Esophagus squamous epithelium (tissue), 5 donors: ENCODE measurements at regions not wholly inside any gene's neighbourhood (a gene's known extent, or its start where the extent isn't known, plus 50 kb on each side); places are given as distances from the start of the nearest gene placed in this dataset.

Source experiments
- DNase-seq: peaks from one replicate; lab custom pipeline; 2025; lab: John Stamatoyannopoulos, UW
- H3K27ac ChIP-seq, 4 donors: fragments of 200-600 bp; sonication (generic); one replicate each; pipeline ENCODE4 v1.5.1; 2016 to 2019; ENCODE audit warnings: mild to moderate bottlenecking in 1 of 4
- H3K27me3 ChIP-seq, 4 donors: fragments of 200-600 bp; sonication (generic); 1 replicate in 3 of 4; 2 replicates in 1 of 4; pipeline versions ENCODE4 v1.5.1 to v1.6.0; 2017 to 2021; ENCODE audit warnings: antibody characterized with exemption in 1 of 4
- H3K36me3 ChIP-seq, 3 donors: fragments of 200-600 bp; sonication (generic); one replicate each; pipeline ENCODE4 v1.5.1; 2016 to 2019
- H3K4me1 ChIP-seq, 3 donors: fragments of 200-600 bp; sonication (generic); one replicate each; pipeline ENCODE4 v1.5.1; 2017 to 2019
- H3K4me3 ChIP-seq, 4 donors: fragments of 200-600 bp; sonication (generic); 1 replicate in 3 of 4; 2 replicates in 1 of 4; pipeline ENCODE4 v1.5.1; 2016 to 2019; ENCODE audit warnings: mild to moderate bottlenecking in 2 of 4, moderate library complexity in 1 of 4
- H3K9me3 ChIP-seq, 3 donors: fragments of 200-600 bp; sonication (generic); one replicate each; pipeline ENCODE4 v1.5.1; 2016 to 2019
- POLR2A ChIP-seq, 4 donors: fragments of 450-650 bp; IDR thresholded peaks; one replicate each; pipeline ENCODE4 v1.6.1; 2017; ENCODE audit warnings: antibody characterized with exemption in 4 of 4, mild to moderate bottlenecking in 4 of 4, moderate library complexity in 3 of 4
- WGBS, 2 donors: methylation state at CpG; one replicate each; pipeline ENCODE4 v1.1.5; 2018; 5-methylcytosine and 5-hydroxymethylcytosine counted together
- intact Hi-C: fragments of 100-400 bp; cut with DNase I; formaldehyde crosslinking; loops from one replicate; pipeline ENCODE4 v1.15.0; 2022
- TF ChIP-seq, protein P1 (sequence below), 6 experiments: fragments of 450-650 bp in 4 of 6; fragments of 200-600 bp in 2 of 6; sonication (generic) in 2 of 6; IDR thresholded peaks; one replicate each; pipeline ENCODE4 v1.5.1; 2016 to 2019; ENCODE audit warnings: antibody characterized with exemption in 6 of 6, mild to moderate bottlenecking in 4 of 6, moderate library complexity in 4 of 6
- donor health status: DM: yes; HTN: yes; CAD: no.

DNA sequence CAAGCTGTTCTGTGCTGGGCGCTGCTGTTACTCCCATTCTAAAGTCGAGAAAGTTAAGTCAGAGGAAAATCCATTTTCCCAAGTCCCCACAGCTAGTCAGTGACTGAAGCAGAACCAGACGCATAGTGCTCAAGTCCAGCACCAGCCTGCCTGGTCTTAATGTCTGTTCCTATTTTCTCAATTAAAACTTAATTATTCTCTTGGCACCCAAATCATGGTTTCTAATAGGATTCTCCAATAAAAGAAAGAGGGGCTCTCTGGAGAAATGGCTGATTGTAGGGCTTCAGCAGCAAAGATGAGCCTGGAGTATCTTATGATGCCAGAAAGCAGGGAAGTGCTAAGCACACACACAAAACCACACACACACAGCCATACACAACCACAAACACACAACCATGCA is 531.0 kb upstream of the SALL3 start:
- TF ChIP-seq POLR2A (IDR thresholded peaks at IDR 0.05), result no peak
- TF ChIP-seq, protein P1, sequence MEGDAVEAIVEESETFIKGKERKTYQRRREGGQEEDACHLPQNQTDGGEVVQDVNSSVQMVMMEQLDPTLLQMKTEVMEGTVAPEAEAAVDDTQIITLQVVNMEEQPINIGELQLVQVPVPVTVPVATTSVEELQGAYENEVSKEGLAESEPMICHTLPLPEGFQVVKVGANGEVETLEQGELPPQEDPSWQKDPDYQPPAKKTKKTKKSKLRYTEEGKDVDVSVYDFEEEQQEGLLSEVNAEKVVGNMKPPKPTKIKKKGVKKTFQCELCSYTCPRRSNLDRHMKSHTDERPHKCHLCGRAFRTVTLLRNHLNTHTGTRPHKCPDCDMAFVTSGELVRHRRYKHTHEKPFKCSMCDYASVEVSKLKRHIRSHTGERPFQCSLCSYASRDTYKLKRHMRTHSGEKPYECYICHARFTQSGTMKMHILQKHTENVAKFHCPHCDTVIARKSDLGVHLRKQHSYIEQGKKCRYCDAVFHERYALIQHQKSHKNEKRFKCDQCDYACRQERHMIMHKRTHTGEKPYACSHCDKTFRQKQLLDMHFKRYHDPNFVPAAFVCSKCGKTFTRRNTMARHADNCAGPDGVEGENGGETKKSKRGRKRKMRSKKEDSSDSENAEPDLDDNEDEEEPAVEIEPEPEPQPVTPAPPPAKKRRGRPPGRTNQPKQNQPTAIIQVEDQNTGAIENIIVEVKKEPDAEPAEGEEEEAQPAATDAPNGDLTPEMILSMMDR (IDR thresholded peaks at IDR 0.05), result no peak
- WGBS, 2 donors, result 95 to 97% methylated on average over 3 of the region's 3 CpGs
- no peak overlapping the region for H3K27ac ChIP-seq
- H3K4me3 ChIP-seq, result no peak overlapping the region
- H3K27me3 ChIP-seq, result no peaks in the 10 kb centered on the region
- intact Hi-C loops, result no loop called here
- no peak for DNase-seq
- H3K9me3 ChIP-seq, result no peaks in the 10 kb centered on the region
- no peaks in the 10 kb centered on the region for H3K4me1 ChIP-seq
- no peaks in the 10 kb centered on the region for H3K36me3 ChIP-seq

DNA sequence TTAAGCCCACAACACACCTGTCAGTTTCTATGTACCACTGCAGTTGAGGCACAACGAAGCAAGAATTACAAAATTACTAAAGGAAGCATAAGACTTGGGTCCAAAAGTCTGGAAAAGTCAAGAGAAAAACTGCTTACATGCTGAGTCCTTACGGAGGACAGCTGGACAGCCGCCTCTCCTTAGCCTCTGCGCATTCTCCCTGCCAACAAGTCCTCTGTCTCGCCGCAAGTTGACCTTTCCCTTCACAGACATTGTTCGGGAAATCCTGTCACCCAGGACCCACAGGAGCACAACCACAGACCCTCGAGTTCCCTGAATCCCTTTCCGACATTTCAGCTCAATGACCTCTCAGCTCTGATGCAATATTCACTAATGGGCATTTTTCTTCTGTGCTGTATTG is 525.4 kb upstream of the SALL3 start:
- no peak for TF ChIP-seq POLR2A (IDR thresholded peaks at IDR 0.05)
- TF ChIP-seq, protein P1 (IDR thresholded peaks at IDR 0.05), result no peak
- intact Hi-C loops, result no loop called here
- no peaks in the 10 kb centered on the region for H3K9me3 ChIP-seq
- 71 to 72% methylated on average over 9 of the region's 9 CpGs for WGBS, 2 donors
- H3K36me3 ChIP-seq, result no peaks in the 10 kb centered on the region
- DNase-seq, result no peak
- H3K27ac ChIP-seq, result no peak overlapping the region
- H3K4me1 ChIP-seq, result peaks cover 0 to 1% (median 0%) of the 10 kb centered on the region in 3 donors
- H3K27me3 ChIP-seq, result no peaks in the 10 kb centered on the region
- no peak overlapping the region for H3K4me3 ChIP-seq

DNA sequence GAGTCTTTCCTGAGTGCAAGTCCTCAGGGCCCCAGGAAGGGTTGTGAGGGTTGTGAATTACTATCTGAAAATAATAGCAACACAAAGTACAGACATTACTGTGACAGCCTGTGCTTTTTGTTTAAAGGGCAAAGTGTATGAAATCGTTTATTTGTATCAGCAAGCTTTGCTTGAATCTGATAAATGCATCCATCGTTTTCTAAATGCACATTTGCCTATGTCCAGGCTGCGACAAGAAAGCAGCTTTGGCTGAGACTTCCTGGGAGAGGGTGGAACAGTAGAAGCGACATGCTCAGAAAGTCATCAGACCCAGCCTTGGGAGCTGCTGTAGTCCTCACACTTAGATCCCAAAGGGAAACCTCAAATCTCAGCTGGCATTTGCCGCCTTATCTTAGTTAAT is 524.2 kb upstream of the SALL3 start:
- no peak overlapping the region for H3K27ac ChIP-seq
- peaks cover 0 to 12% (median 0%) of the 10 kb centered on the region in 3 donors for H3K4me1 ChIP-seq
- TF ChIP-seq, protein P1 (IDR thresholded peaks at IDR 0.05), result no peak
- no peak for TF ChIP-seq POLR2A (IDR thresholded peaks at IDR 0.05)
- DNase-seq, result no peak
- no peaks in the 10 kb centered on the region for H3K27me3 ChIP-seq
- no peaks in the 10 kb centered on the region for H3K36me3 ChIP-seq
- 78 to 89% methylated on average over 5 of the region's 5 CpGs for WGBS, 2 donors
- intact Hi-C loops, result no loop called here
- H3K4me3 ChIP-seq, result no peak overlapping the region
- H3K9me3 ChIP-seq, result no peaks in the 10 kb centered on the region

DNA sequence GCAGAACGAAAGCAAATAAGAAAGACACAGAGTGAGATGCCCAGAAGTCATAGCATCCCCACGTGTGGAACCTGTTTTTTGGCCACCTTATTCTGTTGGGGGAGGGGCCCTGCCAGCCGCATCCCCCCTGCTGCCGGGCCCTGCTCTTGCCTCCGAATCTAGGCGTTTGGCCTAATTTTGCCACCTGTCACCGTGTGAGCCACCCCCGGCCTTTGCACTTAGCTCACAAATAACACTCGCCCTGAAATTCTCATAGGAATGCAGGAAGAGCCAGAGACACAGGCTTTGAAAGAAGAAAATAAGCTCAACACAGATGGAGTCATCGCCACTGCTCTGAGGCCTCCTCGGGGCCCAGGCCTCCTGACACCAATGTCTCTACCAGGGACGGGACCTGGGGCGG is 522.6 kb upstream of the SALL3 start:
- 72 to 84% methylated on average over 10 to 12 of the region's 13 CpGs for WGBS, 2 donors
- peaks cover 0 to 15% (median 0%) of the 10 kb centered on the region in 3 donors for H3K4me1 ChIP-seq
- no peak overlapping the region for H3K27ac ChIP-seq
- no peak overlapping the region for H3K4me3 ChIP-seq
- intact Hi-C loops, result no loop called here
- no peaks in the 10 kb centered on the region for H3K36me3 ChIP-seq
- H3K27me3 ChIP-seq, result no peaks in the 10 kb centered on the region
- no peaks in the 10 kb centered on the region for H3K9me3 ChIP-seq
- DNase-seq, result no peak
- TF ChIP-seq, protein P1 (IDR thresholded peaks at IDR 0.05), result no peak
- no peak for TF ChIP-seq POLR2A (IDR thresholded peaks at IDR 0.05)

DNA sequence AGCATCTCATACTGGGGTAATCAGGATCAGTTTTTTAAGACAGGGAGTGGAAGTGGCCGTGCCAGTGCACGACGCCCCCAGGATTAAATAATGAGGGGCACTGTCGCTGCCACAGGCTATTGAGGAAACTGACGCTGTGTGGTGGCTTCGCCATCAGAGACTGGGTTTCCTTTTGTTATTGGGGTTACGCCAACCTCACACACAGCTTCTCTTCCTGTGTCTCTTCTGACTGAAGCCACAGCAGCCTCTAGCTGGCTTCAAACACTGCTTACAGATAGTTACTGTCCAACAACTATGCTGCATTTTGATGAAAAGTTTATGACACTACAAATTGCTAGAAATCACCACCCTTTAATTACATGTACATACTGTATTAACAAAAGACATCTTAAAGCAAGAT is 521.9 kb upstream of the SALL3 start:
- Histone ChIP-seq H3K4me3 (no peak overlapping the region), H3K27me3 (no peaks in the 10 kb centered on the region), H3K36me3 (no peaks in the 10 kb centered on the region), H3K27ac (no peak overlapping the region), H3K9me3 (no peaks in the 10 kb centered on the region), H3K4me1 (peaks cover 0 to 15% (median 0%) of the 10 kb centered on the region in 3 donors)
- DNase-seq, result no peak
- 63 to 93% methylated on average over 7 of the region's 7 CpGs for WGBS, 2 donors
- intact Hi-C loops, result no loop called here
- TF ChIP-seq POLR2A (IDR thresholded peaks at IDR 0.05), result no peak
- TF ChIP-seq, protein P1 (IDR thresholded peaks at IDR 0.05), result no peak
